HEK293 (cell line): ENCODE measurements at regions not wholly inside any gene's neighbourhood (a gene's known extent, or its start where the extent isn't known, plus 50 kb on each side); places are given as distances from the start of the nearest gene placed in this dataset.

Source experiments
- CTCF ChIA-PET: fragments of 350-600 bp; formaldehyde crosslinking; extraction: SDS; loops from one replicate; lab custom pipeline; 2021; ENCODE audit warnings: antibody characterized with exemption; lab: Yijun Ruan, JAX
- POLR2A ChIA-PET: fragments of 300-600 bp; formaldehyde crosslinking; extraction: SDS; loops from one replicate; lab custom pipeline; 2020; ENCODE audit warnings: antibody characterized with exemption, inconsistent platforms; lab: Yijun Ruan, JAX
- H3K27ac ChIP-seq: fragments of 200-500 bp; sonication (Bioruptor generic); 2 replicates; pipeline ENCODE4 v1.5.1; 2014; ENCODE audit warnings: low read depth, low read length, control low read depth, inconsistent platforms; ENCODE audit errors: extremely low read depth
- H3K36me3 ChIP-seq, 2 experiments: fragments of 200-500 bp in 1 of 2; sonication (Bioruptor generic) in 1 of 2; 1 replicate in 1 of 2; 2 replicates in 1 of 2; pipeline ENCODE4 v1.5.1; 2014 to 2017; ENCODE audit warnings: inconsistent platforms in 2 of 2, low read length in 2 of 2; ENCODE audit not compliant: control insufficient read depth in 2 of 2, insufficient read depth in 1 of 2
- H3K4me1 ChIP-seq: fragments of 200-500 bp; sonication (Bioruptor generic); 2 replicates; pipeline ENCODE4 v1.5.1; 2014; ENCODE audit warnings: mild to moderate bottlenecking, low read length, inconsistent platforms; ENCODE audit not compliant: control insufficient read depth, insufficient read depth
- H3K4me3 ChIP-seq: 2 replicates; pipeline ENCODE4 v1.5.1; 2011; ENCODE audit warnings: low read depth, mild to moderate bottlenecking, control low read depth, low read length, moderate library complexity
- H3K9me3 ChIP-seq: fragments of 200-500 bp; sonication (Bioruptor generic); 2 replicates; pipeline ENCODE4 v1.5.1; 2014; ENCODE audit warnings: low read depth, low read length, inconsistent platforms; ENCODE audit not compliant: control insufficient read depth, insufficient read depth
- GLI2 ChIP-seq: fragments of 450-650 bp; formaldehyde crosslinking; IDR thresholded peaks from 2 replicates; pipeline ENCODE4; 2017; ENCODE audit warnings: missing biosample characterization, missing genetic modification characterization, low read depth, borderline replicate concordance
- KLF10 ChIP-seq: fragments of 450-650 bp; IDR thresholded peaks from 2 replicates; pipeline ENCODE4 v1.5.1; 2018; ENCODE audit warnings: missing biosample characterization, mild to moderate bottlenecking, missing genetic modification characterization
- MYNN ChIP-seq: fragments of 450-650 bp; formaldehyde crosslinking; IDR thresholded peaks from 2 replicates; pipeline ENCODE4 v1.5.1; 2016; ENCODE audit warnings: missing biosample characterization, missing genetic modification characterization, borderline replicate concordance
- PRDM10 ChIP-seq: fragments of 450-650 bp; formaldehyde crosslinking; IDR thresholded peaks from 2 replicates; pipeline ENCODE4 v1.5.1; 2016; ENCODE audit warnings: missing biosample characterization, missing genetic modification characterization
- PRDM2 ChIP-seq: fragments of 450-650 bp; formaldehyde crosslinking; IDR thresholded peaks from 2 replicates; pipeline ENCODE4 v1.5.1; 2016; ENCODE audit warnings: missing biosample characterization, missing genetic modification characterization, borderline replicate concordance
- TSHZ1 ChIP-seq: fragments of 450-650 bp; formaldehyde crosslinking; IDR thresholded peaks from 2 replicates; pipeline ENCODE4 v1.5.1; 2016; ENCODE audit warnings: missing biosample characterization, missing genetic modification characterization, borderline replicate concordance
- ZNF121 ChIP-seq: fragments of 450-650 bp; formaldehyde crosslinking; IDR thresholded peaks from 2 replicates; pipeline ENCODE4 v1.5.1; 2016; ENCODE audit warnings: missing biosample characterization, missing genetic modification characterization
- ZNF394 ChIP-seq: fragments of 450-650 bp; formaldehyde crosslinking; IDR thresholded peaks from 2 replicates; pipeline ENCODE4 v1.5.1; 2016; ENCODE audit warnings: missing biosample characterization, missing genetic modification characterization, mild to moderate bottlenecking, moderate library complexity, borderline replicate concordance
- ZNF48 ChIP-seq: fragments of 450-650 bp; formaldehyde crosslinking; IDR thresholded peaks from 2 replicates; pipeline ENCODE4 v1.5.1; 2016; ENCODE audit warnings: missing biosample characterization, missing genetic modification characterization
- ZNF510 ChIP-seq: fragments of 450-650 bp; formaldehyde crosslinking; IDR thresholded peaks from 2 replicates; pipeline ENCODE4 v1.5.1; 2018; ENCODE audit warnings: mild to moderate bottlenecking, missing genetic modification characterization, missing biosample characterization; ENCODE audit not compliant: insufficient replicate concordance
- ZNF843 ChIP-seq: fragments of 450-650 bp; formaldehyde crosslinking; IDR thresholded peaks from 2 replicates; pipeline ENCODE4 v1.5.1; 2016; ENCODE audit warnings: missing biosample characterization, missing genetic modification characterization
- ZSCAN5A ChIP-seq: fragments of 450-650 bp; formaldehyde crosslinking; IDR thresholded peaks from 2 replicates; pipeline ENCODE4 v1.5.1; 2016; ENCODE audit warnings: missing biosample characterization, missing genetic modification characterization
- TF ChIP-seq, protein P1 (sequence below): fragments of 450-650 bp; formaldehyde crosslinking; IDR thresholded peaks from 2 replicates; pipeline ENCODE4 v1.5.1; 2016; ENCODE audit warnings: missing biosample characterization, missing genetic modification characterization

DNA sequence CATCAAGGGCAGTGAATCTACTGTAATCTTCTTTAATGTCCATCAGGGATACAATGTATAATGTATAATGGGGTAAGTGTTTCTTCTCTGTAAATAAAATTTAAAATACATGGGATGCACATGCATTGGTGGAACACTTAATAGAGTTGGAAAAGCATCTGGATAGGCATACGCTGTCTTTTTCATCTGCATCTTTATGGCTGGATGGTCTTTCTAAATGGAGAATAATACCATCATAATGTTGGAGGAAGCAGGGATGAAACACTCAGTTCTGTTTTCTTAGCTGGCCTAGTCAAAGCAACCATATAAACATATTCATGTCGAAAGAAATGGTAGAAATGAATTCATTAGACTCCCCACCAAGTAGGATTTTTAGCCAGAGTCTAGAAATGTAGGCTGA lies 202.8 kb downstream of the CDCA7 start:
- no peak overlapping the region for H3K4me3 ChIP-seq
- ChIA-PET CTCF (interaction anchor here (1.3 kb wide), 1 partner anchor 10 kb away, joined by 4 read pairs; no protein-coding TSS in a partner anchor), POLR2A (no interaction called here)
- no peaks in the 10 kb centered on the region for H3K36me3 ChIP-seq
- peaks cover 4% of the 10 kb centered on the region; the same call in 1 of the 2 replicates for H3K4me1 ChIP-seq
- TF ChIP-seq ZNF48 (tag by site-specific recombination), result no peak
- TF ChIP-seq ZNF394 (tag by site-specific recombination), result no peak
- no peak for TF ChIP-seq MYNN (tag by site-specific recombination)
- TF ChIP-seq KLF10 (tag by site-specific recombination), result no peak
- TF ChIP-seq PRDM10 (tag by site-specific recombination), result no peak
- no peak for TF ChIP-seq ZNF843
- TF ChIP-seq, protein P1, sequence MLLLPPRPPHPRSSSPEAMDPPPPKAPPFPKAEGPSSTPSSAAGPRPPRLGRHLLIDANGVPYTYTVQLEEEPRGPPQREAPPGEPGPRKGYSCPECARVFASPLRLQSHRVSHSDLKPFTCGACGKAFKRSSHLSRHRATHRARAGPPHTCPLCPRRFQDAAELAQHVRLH (tag by site-specific recombination), result no peak
- TF ChIP-seq ZNF121 (tag by site-specific recombination), result no peak
- TF ChIP-seq ZNF510 (tag by site-specific recombination), result no peak
- no peak for TF ChIP-seq GLI2 (tag by site-specific recombination)
- no peaks in the 10 kb centered on the region for H3K9me3 ChIP-seq
- H3K27ac ChIP-seq, result no peak overlapping the region

DNA sequence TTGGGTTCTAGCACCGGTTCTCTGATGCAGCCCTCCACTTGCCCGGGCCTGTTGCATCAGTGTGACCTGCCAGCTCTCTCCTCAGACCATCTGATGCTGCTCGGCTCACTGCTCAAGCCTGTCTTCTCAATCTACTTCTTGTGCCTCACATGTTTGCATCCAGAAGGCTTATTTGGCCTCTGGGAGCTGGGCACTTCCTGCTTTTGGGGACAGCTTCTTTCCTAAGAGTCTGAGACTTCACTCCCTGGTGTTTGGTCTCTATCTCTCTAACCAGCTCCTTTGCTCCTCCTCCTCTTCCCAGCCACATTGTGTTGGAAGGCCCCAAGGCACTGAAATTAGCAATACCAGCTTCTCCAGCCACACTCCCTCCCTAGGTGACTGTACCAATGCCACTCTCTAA lies 212.8 kb downstream of the CDCA7 start:
- H3K4me3 ChIP-seq, result no peak overlapping the region
- CTCF ChIA-PET, result interaction anchor here (0.5 to 3.2 kb wide), 16 partner anchors 8 to 780 kb away, joined by 3 to 66 read pairs (median 4); no protein-coding TSS in a partner anchor
- no peaks in the 10 kb centered on the region for H3K9me3 ChIP-seq
- POLR2A ChIA-PET, result no interaction called here
- no peak for TF ChIP-seq TSHZ1 (tag by site-specific recombination)
- TF ChIP-seq ZSCAN5A (tag by site-specific recombination), result no peak
- no peak for TF ChIP-seq PRDM2
- TF ChIP-seq, all 188 proteins: peak for 0
- Histone ChIP-seq H3K4me1 (peaks cover 5% of the 10 kb centered on the region; the same call in 1 of the 2 replicates), H3K27ac (no peak overlapping the region), H3K36me3 (no peaks in the 10 kb centered on the region)
